ENCODE measurements at regions not wholly inside any gene's neighbourhood (a gene's known extent, or its start where the extent isn't known, plus 50 kb on each side); places are given as distances from the start of the nearest gene placed in this dataset.

DNA sequence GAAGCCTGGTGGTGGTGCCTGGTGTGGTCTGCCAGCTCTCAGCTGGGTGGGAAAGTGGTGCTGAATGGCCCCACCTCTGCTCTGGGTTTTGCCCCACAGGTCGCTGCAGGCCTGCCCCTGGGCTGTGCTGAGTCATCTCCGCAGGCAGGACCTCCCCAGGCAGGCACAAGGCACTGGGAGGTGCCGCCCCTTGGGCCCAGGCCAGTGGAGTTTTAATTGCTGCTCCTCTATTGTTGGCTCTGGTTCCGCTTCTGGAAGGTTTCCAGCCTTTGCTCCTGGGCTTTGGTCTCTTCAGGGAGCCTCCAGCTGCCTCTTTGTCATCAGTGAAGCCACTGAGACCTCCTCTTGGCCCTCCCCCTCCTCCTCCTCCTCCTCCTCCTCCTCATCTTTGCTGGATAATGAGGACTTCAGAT is 180.3 kb upstream of the GRB10 start:
- DNase-seq (ENCODE audit: low spot score in 2 of 2): no peak
- no peaks in the 10 kb centered on the region for H3K4me1 ChIP-seq
- H3K27ac ChIP-seq: no peak overlapping the region
- H3K9me3 ChIP-seq: peaks cover 0 to 7% of the 10 kb centered on the region in 2 donors
- intact Hi-C loops (cut with DNase I; ENCODE audit: low total_unique reads): loop anchor here (10.0 kb wide), 1 partner anchor 822 kb away; no protein-coding TSS in a partner anchor
- no peaks in the 10 kb centered on the region for H3K27me3 ChIP-seq
- H3K4me3 ChIP-seq: no peak overlapping the region
- H3K36me3 ChIP-seq: no peaks in the 10 kb centered on the region
- no peak for TF ChIP-seq POLR2A (IDR thresholded peaks at IDR 0.05)
- no peak for TF ChIP-seq POLR2AphosphoS5 (IDR thresholded peaks at IDR 0.05)

DNA sequence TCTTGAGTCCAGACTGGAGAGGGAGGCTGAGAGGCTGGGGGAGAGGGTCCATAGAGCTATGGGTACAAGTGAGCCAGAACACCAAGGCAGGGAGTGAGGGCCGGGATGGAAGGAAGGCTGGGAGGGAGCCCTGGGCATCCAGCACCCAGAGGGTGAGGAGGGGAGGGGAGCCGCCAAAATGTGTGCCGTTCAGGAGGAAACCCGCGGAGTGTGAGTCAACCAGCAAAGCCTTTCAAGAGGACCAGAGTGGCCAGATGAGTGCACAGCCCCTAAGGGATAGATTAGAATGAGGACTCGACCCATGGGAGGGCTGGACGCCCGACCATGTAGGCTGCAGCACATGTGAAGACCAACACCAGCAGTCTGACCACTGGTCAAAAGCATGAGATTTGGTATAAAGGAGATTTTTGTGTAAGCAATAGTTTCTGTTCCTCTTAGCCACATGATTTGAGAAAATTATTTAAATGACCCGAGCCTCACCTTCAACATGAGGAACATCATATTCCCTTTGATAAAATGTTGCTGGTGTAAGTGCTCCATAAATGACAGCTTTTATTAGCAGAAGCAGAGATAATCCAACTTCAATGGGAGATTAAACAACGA is 179.7 kb upstream of the GRB10 start:
- Histone ChIP-seq H3K27ac (no peak overlapping the region), H3K27me3 (no peaks in the 10 kb centered on the region), H3K9me3 (peaks cover 0 to 4% of the 10 kb centered on the region in 2 donors), H3K4me3 (no peak overlapping the region), H3K36me3 (no peaks in the 10 kb centered on the region), H3K4me1 (no peaks in the 10 kb centered on the region)
- TF ChIP-seq CTCF (IDR thresholded peaks at IDR 0.05): no peak
- no peak for TF ChIP-seq POLR2AphosphoS5 (IDR thresholded peaks at IDR 0.05)
- TF ChIP-seq POLR2A (IDR thresholded peaks at IDR 0.05): no peak
- intact Hi-C loops (cut with DNase I; ENCODE audit: low total_unique reads): loop anchor here (10.0 kb wide), 1 partner anchor 822 kb away; no protein-coding TSS in a partner anchor
- DNase-seq (ENCODE audit: low spot score in 2 of 2): no peak

DNA sequence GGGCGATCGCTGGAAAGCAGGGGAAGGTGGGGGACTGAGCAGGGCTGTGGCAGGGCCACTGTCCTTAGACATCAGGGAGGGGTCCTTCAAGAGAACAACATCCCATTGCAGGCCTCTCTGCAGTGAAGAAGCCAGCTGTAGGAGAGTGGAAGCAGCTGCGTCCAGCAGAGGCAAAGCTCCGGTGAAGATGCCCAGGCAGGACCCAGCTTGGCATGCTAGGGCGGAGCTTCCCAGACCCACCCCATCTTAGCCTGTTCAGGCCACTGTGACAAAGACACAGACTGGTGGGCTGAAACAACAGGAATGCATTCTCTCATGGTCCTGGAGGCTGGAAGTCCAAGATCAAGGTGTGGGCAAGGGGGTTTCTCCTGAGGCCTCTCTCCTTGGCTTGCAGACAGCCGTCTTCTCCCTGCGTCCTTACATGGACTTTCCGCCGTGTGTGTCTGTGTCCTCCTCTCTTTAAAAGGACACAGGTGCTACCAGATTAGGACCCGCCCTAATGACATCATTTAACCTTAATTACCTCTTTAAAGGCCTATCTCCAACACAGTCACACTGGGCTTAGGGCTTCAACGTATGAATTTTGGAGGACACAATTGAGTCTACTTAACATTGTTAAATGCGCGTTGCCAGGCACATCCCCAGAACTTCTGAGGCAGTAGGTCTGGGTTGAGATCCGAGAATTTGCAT is 178.1 kb upstream of the GRB10 start:
- TF ChIP-seq POLR2AphosphoS5 (IDR thresholded peaks at IDR 0.05): no peak
- no peak for TF ChIP-seq POLR2A (IDR thresholded peaks at IDR 0.05)
- no peak for TF ChIP-seq CTCF (IDR thresholded peaks at IDR 0.05)
- no peak for DNase-seq (ENCODE audit: low spot score in 2 of 2)
- intact Hi-C loops (cut with DNase I; ENCODE audit: low total_unique reads): loop anchor here (10.0 kb wide), 1 partner anchor 824 kb away; no protein-coding TSS in a partner anchor
- Histone ChIP-seq H3K4me3 (no peak overlapping the region), H3K27ac (no peak overlapping the region), H3K36me3 (no peaks in the 10 kb centered on the region), H3K27me3 (no peaks in the 10 kb centered on the region), H3K9me3 (no peaks in the 10 kb centered on the region), H3K4me1 (no peaks in the 10 kb centered on the region)

- H3K27me3 ChIP-seq: no peaks in the 10 kb centered on the region
- no peaks in the 10 kb centered on the region for H3K36me3 ChIP-seq
- no peak overlapping the region for H3K4me3 ChIP-seq
- no peaks in the 10 kb centered on the region for H3K9me3 ChIP-seq
- no peak for DNase-seq (ENCODE audit: low spot score in 2 of 2)
- intact Hi-C loops (cut with DNase I; ENCODE audit: low total_unique reads): loop anchor here (10.0 kb wide), 1 partner anchor 825 kb away; no protein-coding TSS in a partner anchor
- TF ChIP-seq POLR2A (IDR thresholded peaks at IDR 0.05): no peak
- TF ChIP-seq CTCF (IDR thresholded peaks at IDR 0.05): no peak
- no peak for TF ChIP-seq POLR2AphosphoS5 (IDR thresholded peaks at IDR 0.05)
- H3K27ac ChIP-seq: no peak overlapping the region
- H3K4me1 ChIP-seq: no peaks in the 10 kb centered on the region
These were observed 177.3 kb upstream of the GRB10 start for GRCh38 chr7:50959991-50960390.

GRCh38 chr7:50959560-50959959 is 176.9 kb upstream of the GRB10 start:
- intact Hi-C loops (cut with DNase I; ENCODE audit: low total_unique reads): no loop called here
- TF ChIP-seq POLR2A (IDR thresholded peaks at IDR 0.05) (no peak), CTCF (IDR thresholded peaks at IDR 0.05) (no peak), POLR2AphosphoS5 (IDR thresholded peaks at IDR 0.05) (no peak)

More at GRCh38 chr7:50959560-50959959, 176.9 kb upstream of the GRB10 start:
- H3K4me1 ChIP-seq: no peaks in the 10 kb centered on the region
- no peak for DNase-seq (ENCODE audit: low spot score in 2 of 2)
- no peaks in the 10 kb centered on the region for H3K27me3 ChIP-seq
- H3K27ac ChIP-seq: no peak overlapping the region
- H3K9me3 ChIP-seq: no peaks in the 10 kb centered on the region
- H3K4me3 ChIP-seq: no peak overlapping the region
- no peaks in the 10 kb centered on the region for H3K36me3 ChIP-seq

All from breast epithelium (tissue), 4 donors.